Activated CD8-positive, alpha-beta T cell treated with anti-CD3 and anti-CD28 coated beads, Interleukin-2, amount 10 ng/mL, durations not matched to agents 7 days and 5 days (primary cell): ENCODE measurements at regions not wholly inside any gene's neighbourhood (a gene's known extent, or its start where the extent isn't known, plus 50 kb on each side); places are given as distances from the start of the nearest gene placed in this dataset.

Experiments used
- ATAC-seq: fragments of 150-1000 bp; cut with Tn5 transposase; one replicate; pipeline ENCODE4 v1.10.0; 2021; ENCODE audit warnings: moderate library complexity
- CTCF ChIA-PET: fragments of 350-600 bp; sonication (Branson Sonifier 250); formaldehyde crosslinking; loops from one replicate; lab custom pipeline; 2021; ENCODE audit warnings: antibody characterized with exemption; lab: Charles Lee
- POLR2A ChIA-PET: fragments of 350-600 bp; sonication (Branson Sonifier 250); formaldehyde crosslinking; loops from one replicate; lab custom pipeline; 2021; ENCODE audit warnings: antibody characterized with exemption; lab: Charles Lee
- DNase-seq: peaks from one replicate; pipeline ENCODE4 v3.0.0-alpha.2; 2020
- H3K27ac Mint-ChIP-seq: one replicate; pipeline ENCODE4 v1.8.0; 2021; ENCODE audit warnings: mild to moderate bottlenecking, mixed read lengths
- H3K27me3 Mint-ChIP-seq: one replicate; pipeline ENCODE4 v1.8.0; 2021; ENCODE audit warnings: low read depth, mixed read lengths
- H3K36me3 Mint-ChIP-seq: one replicate; pipeline ENCODE4 v1.8.0; 2021; ENCODE audit warnings: low read depth, mixed read lengths
- H3K4me1 Mint-ChIP-seq: one replicate; pipeline ENCODE4 v1.8.0; 2021; ENCODE audit warnings: low read depth, mixed read lengths
- H3K4me3 Mint-ChIP-seq: one replicate; pipeline ENCODE4 v1.8.0; 2021; ENCODE audit warnings: mild to moderate bottlenecking, mixed read lengths
- H3K9me3 Mint-ChIP-seq: one replicate; pipeline ENCODE4 v1.8.0; 2022; ENCODE audit warnings: mixed read lengths; ENCODE audit not compliant: insufficient read depth

DNA sequence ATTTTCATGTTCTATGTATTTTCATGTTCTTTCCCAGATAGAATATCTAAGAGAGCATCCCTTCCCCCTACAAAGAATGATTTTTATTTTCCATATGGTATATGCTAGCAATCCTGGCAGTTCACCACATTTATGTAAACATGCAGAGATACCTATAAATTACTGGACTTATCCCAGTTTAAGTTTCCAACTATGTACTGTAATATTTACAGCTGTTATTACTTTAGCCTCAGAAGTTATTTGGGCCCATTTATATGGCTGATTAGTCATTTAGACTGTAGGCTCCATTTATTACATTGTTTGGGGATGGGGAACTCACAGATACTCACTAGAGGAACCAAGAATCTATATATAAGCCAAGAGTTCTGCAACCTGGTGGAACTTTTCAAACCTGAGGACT is 84.8 kb upstream of the WARS2 start:
- CTCF ChIA-PET, result no interaction called here
- POLR2A ChIA-PET, result no interaction called here
- no peak overlapping the region for H3K27ac Mint-ChIP-seq
- no peaks in the 10 kb centered on the region for H3K36me3 Mint-ChIP-seq
- DNase-seq (no peak), ATAC-seq (no peak)
- H3K4me1 Mint-ChIP-seq, result no peaks in the 10 kb centered on the region
- no peaks in the 10 kb centered on the region for H3K27me3 Mint-ChIP-seq
- H3K4me3 Mint-ChIP-seq, result no peak overlapping the region
- H3K9me3 Mint-ChIP-seq, result no peaks in the 10 kb centered on the region

DNA sequence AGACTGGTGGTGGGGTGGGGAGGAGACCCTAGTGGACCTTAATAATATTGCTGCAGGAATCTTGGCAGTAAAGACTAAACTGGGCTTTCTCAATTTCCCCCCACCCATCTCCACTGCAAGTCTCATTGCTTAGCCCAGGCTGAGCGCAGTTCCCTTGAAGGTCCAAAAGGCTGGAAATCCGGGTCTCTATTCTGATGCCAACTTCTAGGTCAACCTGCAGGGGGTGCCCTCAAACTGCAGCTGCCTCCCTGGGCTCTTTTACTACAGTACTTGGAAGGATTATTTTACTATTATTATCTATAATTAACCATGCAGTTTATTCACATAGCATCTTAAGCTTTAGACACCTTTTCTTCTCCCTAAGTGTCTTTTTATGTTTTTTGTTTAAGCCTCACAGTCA is 85.4 kb upstream of the WARS2 start:
- CTCF ChIA-PET, result no interaction called here
- no peak for ATAC-seq
- no peaks in the 10 kb centered on the region for H3K4me1 Mint-ChIP-seq
- no peak overlapping the region for H3K4me3 Mint-ChIP-seq
- no peaks in the 10 kb centered on the region for H3K36me3 Mint-ChIP-seq
- no peak for DNase-seq
- POLR2A ChIA-PET, result no interaction called here
- no peak overlapping the region for H3K27ac Mint-ChIP-seq
- H3K9me3 Mint-ChIP-seq, result no peaks in the 10 kb centered on the region
- H3K27me3 Mint-ChIP-seq, result no peaks in the 10 kb centered on the region

DNA sequence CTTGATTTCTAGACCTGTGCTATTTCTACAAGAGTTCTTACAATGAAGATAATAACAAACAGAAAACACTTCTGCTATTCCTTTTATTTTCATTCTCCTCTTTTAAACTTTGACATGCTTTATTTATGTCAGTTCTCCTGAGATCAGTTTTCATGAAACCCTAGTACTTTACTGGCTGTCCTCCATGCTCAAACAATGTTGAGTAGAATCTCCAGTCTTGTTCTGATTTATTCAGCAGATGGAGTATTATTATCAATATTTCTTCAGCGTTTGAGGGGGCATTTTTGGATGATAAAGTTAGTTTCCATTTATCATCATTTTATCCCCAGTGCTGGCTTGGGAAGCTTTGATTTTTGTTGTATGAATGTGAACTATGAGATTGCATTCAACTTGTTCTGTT is 85.9 kb upstream of the WARS2 start:
- ATAC-seq, result no peak
- Mint-ChIP-seq H3K4me1 (no peaks in the 10 kb centered on the region), H3K9me3 (no peaks in the 10 kb centered on the region), H3K36me3 (no peaks in the 10 kb centered on the region), H3K27me3 (no peaks in the 10 kb centered on the region), H3K27ac (no peak overlapping the region), H3K4me3 (no peak overlapping the region)
- no peak for DNase-seq
- CTCF ChIA-PET, result no interaction called here
- POLR2A ChIA-PET, result no interaction called here

DNA sequence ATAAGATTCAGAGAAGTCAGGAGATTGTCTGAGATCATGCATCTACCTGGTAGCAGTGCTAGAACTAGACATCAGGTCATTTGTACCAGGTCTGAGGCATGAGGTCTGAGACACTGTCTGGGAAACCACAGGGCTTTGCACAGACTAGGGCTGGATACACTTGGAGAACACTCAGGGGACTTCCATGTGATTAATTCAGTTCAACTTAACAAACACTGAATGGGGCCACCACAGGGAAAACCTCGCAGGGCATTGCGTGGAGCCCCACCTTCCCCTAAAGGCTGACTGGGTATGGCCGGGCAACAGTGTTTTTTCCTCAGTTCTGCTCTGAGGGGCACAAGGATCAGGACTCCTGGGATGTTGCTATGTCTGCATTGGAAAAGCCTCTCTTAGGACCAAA is 86.5 kb upstream of the WARS2 start:
- ATAC-seq (no peak), DNase-seq (no peak)
- no peaks in the 10 kb centered on the region for H3K9me3 Mint-ChIP-seq
- CTCF ChIA-PET, result no interaction called here
- H3K4me3 Mint-ChIP-seq, result no peak overlapping the region
- H3K4me1 Mint-ChIP-seq, result no peaks in the 10 kb centered on the region
- H3K27me3 Mint-ChIP-seq, result no peaks in the 10 kb centered on the region
- H3K27ac Mint-ChIP-seq, result no peak overlapping the region
- no peaks in the 10 kb centered on the region for H3K36me3 Mint-ChIP-seq
- POLR2A ChIA-PET, result no interaction called here

DNA sequence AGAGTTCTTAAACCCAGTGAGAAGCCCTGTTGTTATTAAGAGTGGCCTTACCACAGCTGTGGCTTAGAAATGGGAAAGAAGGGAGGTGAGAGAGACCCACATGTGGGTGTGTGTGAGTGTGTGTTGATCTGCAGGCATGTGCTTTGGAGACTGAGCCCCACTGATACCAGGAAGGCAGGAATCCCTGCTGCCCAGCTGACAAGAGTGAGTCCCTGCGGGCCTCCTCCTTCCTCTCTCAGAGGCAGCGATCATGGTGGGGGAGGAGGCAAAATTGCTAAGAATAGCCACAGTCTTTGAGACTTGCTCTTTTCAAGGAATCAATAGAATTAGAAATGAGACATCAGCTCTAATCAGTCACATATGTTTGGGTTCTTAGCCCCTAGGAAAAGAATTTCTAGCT is 87.0 kb upstream of the WARS2 start:
- no peaks in the 10 kb centered on the region for H3K36me3 Mint-ChIP-seq
- ChIA-PET POLR2A (no interaction called here), CTCF (no interaction called here)
- no peaks in the 10 kb centered on the region for H3K27me3 Mint-ChIP-seq
- H3K4me3 Mint-ChIP-seq, result no peak overlapping the region
- ATAC-seq (no peak), DNase-seq (no peak)
- H3K9me3 Mint-ChIP-seq, result no peaks in the 10 kb centered on the region
- H3K27ac Mint-ChIP-seq, result no peak overlapping the region
- no peaks in the 10 kb centered on the region for H3K4me1 Mint-ChIP-seq

DNA sequence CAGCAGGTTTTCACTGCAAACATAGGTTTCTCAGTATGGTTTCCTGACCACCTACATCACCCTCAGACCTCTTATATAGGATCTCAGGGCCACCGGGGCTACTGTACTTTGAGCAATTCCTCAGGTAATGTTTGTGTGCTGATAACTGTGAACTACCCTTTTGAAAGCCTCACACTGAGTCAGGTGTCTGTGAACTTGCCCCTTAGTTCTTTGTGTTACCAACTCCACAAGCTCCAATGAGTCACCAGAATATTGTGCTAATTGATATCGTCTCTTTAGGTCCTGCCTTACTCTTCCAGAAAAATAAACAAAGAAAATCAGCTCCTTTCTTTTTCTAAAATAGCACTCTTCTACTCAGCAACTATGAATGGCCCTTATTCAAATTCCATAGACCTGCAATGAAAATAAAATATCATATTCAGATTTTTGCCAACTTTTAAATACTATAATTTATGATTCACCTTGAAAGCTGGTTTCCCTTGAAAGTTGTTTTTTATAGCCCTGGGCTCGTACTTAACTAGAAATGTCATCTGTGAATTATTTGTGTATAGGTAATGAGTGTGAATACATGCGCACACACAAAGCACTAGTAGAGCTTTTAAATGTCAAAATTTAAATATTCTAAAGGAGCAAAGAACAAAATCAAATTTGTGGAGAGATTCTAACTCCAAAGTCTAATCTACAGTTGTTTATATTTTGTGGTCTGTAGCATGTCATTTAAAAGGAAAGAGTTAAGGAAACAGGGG is 88.1 kb upstream of the WARS2 start:
- ATAC-seq (no peak), DNase-seq (no peak)
- no peak overlapping the region for H3K4me3 Mint-ChIP-seq
- no peaks in the 10 kb centered on the region for H3K4me1 Mint-ChIP-seq
- ChIA-PET CTCF (no interaction called here), POLR2A (no interaction called here)
- no peaks in the 10 kb centered on the region for H3K9me3 Mint-ChIP-seq
- no peaks in the 10 kb centered on the region for H3K27me3 Mint-ChIP-seq
- no peaks in the 10 kb centered on the region for H3K36me3 Mint-ChIP-seq
- no peak overlapping the region for H3K27ac Mint-ChIP-seq

DNA sequence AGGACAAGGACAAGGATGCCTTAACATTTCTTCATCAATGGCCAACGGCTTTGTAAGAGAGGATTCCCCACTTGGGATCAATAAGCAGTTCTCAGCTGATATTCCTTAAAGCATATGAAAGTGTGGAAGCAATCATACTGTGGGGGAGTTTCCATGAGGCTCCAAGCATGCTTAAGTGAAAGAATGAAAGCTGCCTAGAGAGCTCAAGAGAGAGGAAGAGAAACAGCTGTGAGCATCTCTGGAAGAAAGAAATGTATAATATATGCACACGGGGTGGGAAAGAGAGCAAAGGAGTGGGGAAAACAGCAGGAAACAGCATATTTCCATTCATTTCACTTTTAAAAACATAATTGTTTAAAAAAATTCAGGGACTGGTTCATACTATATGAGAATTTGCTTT is 94.7 kb upstream of the WARS2 start:
- POLR2A ChIA-PET, result no interaction called here
- no peaks in the 10 kb centered on the region for H3K27me3 Mint-ChIP-seq

DNA sequence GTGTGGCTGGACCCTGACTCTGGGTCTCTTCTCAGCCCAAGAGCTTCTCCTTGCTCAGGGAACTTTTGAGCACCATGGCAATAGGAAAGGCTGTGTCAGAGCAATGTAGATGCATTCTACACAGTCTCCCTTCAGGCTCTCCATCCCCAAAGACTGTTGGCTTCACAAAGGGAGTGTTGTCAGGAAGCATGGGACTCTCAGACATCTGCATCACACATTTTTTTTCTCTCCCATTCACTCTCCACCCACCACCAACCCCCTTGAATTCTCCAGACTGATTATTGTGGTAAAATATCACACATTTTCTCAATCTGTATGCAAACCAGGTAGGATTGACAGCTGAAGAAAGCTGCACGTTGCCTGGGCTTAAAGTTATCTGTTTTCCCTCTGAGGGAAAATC is 105.4 kb upstream of the WARS2 start:
- ChIA-PET POLR2A (interaction anchor here (0.6 kb wide), 1 partner anchor 112 kb away, joined by 4 read pairs; no protein-coding TSS in a partner anchor), CTCF (no interaction called here)
- Mint-ChIP-seq H3K27me3 (no peaks in the 10 kb centered on the region), H3K4me3 (no peak overlapping the region), H3K4me1 (no peaks in the 10 kb centered on the region), H3K27ac (no peak overlapping the region), H3K36me3 (no peaks in the 10 kb centered on the region), H3K9me3 (no peaks in the 10 kb centered on the region)
- ATAC-seq (no peak), DNase-seq (no peak)

More for the DNA sequence above, 94.7 kb upstream of the WARS2 start:
- ATAC-seq (no peak), DNase-seq (no peak)
- no peaks in the 10 kb centered on the region for H3K4me1 Mint-ChIP-seq
- no peak overlapping the region for H3K4me3 Mint-ChIP-seq
- H3K36me3 Mint-ChIP-seq, result no peaks in the 10 kb centered on the region
- CTCF ChIA-PET, result no interaction called here
- H3K27ac Mint-ChIP-seq, result no peak overlapping the region
- H3K9me3 Mint-ChIP-seq, result no peaks in the 10 kb centered on the region

DNA sequence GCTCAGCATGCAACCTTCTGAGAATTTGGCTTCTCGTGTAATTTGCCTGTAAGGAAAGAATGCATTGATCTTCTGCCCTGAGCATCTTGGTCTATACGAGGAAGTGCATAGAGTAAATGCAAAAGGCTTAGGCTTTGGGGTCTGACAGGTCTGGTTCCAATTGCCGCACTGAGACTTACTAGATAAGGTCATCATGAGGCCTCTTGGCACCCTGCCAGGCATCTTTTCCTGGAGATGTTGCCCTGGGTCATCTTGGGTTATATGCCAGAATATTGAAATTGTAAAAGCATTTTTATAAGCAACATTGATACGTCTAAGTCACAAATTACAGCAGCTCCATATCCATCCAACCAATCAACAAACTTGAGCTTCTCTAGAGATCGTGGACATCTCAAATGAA is 108.8 kb upstream of the WARS2 start:
- Mint-ChIP-seq H3K4me3 (no peak overlapping the region), H3K9me3 (no peaks in the 10 kb centered on the region), H3K27ac (no peak overlapping the region), H3K36me3 (no peaks in the 10 kb centered on the region), H3K27me3 (no peaks in the 10 kb centered on the region), H3K4me1 (no peaks in the 10 kb centered on the region)
- CTCF ChIA-PET, result interaction anchor here (1.4 kb wide), 1 partner anchor 26 kb away, joined by 4 read pairs; no protein-coding TSS in a partner anchor
- DNase-seq (no peak), ATAC-seq (no peak)
- POLR2A ChIA-PET, result no interaction called here

DNA sequence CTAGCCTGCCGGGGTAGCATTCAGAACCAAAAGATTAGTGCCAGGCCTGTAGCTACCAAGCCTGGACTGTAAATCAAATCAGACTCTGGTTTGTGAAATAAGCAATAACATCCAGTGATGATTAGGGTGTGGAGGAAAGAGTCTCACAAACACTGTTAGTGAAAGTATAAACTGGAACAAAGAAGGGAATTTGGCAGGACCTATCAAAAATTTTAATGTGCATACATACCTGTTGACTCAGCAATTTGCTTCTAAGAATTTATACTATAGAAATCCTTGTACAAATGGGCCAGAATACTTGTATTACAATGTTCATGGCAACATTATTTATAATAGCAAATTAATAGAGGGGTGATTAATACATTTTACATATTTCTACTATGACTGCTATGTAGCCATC is 109.8 kb upstream of the WARS2 start:
- Mint-ChIP-seq H3K36me3 (no peaks in the 10 kb centered on the region), H3K4me1 (no peaks in the 10 kb centered on the region), H3K27me3 (no peaks in the 10 kb centered on the region), H3K27ac (no peak overlapping the region), H3K4me3 (no peak overlapping the region), H3K9me3 (no peaks in the 10 kb centered on the region)
- ChIA-PET POLR2A (no interaction called here), CTCF (no interaction called here)
- ATAC-seq, result no peak
- no peak for DNase-seq

DNA sequence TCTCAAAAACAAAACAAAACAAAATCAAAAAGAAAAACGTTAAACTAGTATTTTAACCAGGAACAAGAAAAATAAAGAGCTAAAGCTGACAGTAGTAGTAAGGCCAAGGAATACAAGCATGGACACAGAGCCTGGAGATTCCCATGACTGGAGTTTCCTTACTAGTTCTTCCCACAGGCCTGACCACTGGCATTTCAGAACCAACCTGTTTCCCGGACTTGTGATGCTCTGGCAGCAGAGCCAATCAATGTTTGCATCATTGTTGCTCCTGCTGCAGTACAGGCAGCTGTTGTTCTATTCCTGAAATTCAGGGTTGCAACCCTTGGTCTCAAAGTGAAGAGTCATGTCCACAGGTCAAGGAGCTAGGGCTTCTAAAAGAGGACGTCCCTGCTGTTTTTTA is 111.3 kb upstream of the WARS2 start:
- Mint-ChIP-seq H3K27ac (no peak overlapping the region), H3K4me1 (no peaks in the 10 kb centered on the region), H3K9me3 (no peaks in the 10 kb centered on the region), H3K4me3 (no peak overlapping the region), H3K36me3 (no peaks in the 10 kb centered on the region), H3K27me3 (no peaks in the 10 kb centered on the region)
- ChIA-PET CTCF (no interaction called here), POLR2A (no interaction called here)
- no peak for DNase-seq
- ATAC-seq, result no peak

DNA sequence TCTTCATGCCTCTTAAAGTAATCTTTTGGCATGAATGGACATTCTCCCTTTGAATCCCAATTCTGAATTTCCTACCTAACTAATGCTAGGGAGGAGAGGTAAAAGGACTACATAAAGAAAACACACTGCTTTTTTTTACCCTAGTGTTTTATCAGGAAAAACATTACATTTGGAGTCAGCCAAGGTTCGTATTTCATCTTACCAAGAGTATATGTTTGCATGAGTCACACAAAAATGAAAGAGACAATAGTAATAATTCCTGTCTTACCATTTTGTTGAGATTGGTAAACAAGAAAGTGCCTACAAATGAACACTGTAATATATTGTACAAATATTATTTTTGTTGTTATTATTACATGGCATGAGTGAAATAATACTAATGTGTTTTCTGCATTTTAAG is 112.9 kb upstream of the WARS2 start:
- H3K27me3 Mint-ChIP-seq, result no peaks in the 10 kb centered on the region
- H3K27ac Mint-ChIP-seq, result no peak overlapping the region
- ChIA-PET POLR2A (no interaction called here), CTCF (no interaction called here)
- no peaks in the 10 kb centered on the region for H3K4me1 Mint-ChIP-seq
- H3K36me3 Mint-ChIP-seq, result no peaks in the 10 kb centered on the region
- ATAC-seq, result no peak
- H3K9me3 Mint-ChIP-seq, result peaks cover 4% of the 10 kb centered on the region
- no peak overlapping the region for H3K4me3 Mint-ChIP-seq
- no peak for DNase-seq
